Transverse colon (tissue), 4 donors: ENCODE measurements at regions not wholly inside any gene's neighbourhood (a gene's known extent, or its start where the extent isn't known, plus 50 kb on each side); places are given as distances from the start of the nearest gene placed in this dataset.
A peak's percentile ranks its signal among the peaks of the same experiment; 100 is the strongest.

ENCODE experiments used
- DNase-seq: peaks from one replicate; pipeline ENCODE4 v3.0.0-alpha.2; 2019
- H3K27ac ChIP-seq, 4 donors: fragments of 200-600 bp; sonication (generic); 2 replicates each; pipeline ENCODE4 v1.5.1; 2016 to 2018; ENCODE audit warnings: inconsistent platforms in 4 of 4
- H3K27me3 ChIP-seq: fragments of 200-600 bp; sonication (generic); 2 replicates; pipeline ENCODE4 v1.5.1; 2017; ENCODE audit warnings: inconsistent platforms
- H3K36me3 ChIP-seq, 4 donors: fragments of 200-600 bp; sonication (generic); 2 replicates each; pipeline ENCODE4 v1.5.1; 2017 to 2019; ENCODE audit warnings: inconsistent platforms in 4 of 4
- H3K4me1 ChIP-seq, 4 donors: fragments of 200-600 bp; sonication (generic); 2 replicates each; pipeline ENCODE4 v1.5.1; 2017 to 2020; ENCODE audit warnings: inconsistent platforms in 4 of 4
- H3K4me3 ChIP-seq, 4 donors: fragments of 200-600 bp; sonication (generic); 1 replicate in 1 of 4; 2 replicates in 3 of 4; pipeline versions ENCODE4 v1.5.1 to v1.6.1; 2017 to 2019; ENCODE audit warnings: inconsistent platforms in 4 of 4
- H3K9me3 ChIP-seq, 2 donors: fragments of 200-600 bp; sonication (generic); 2 replicates each; pipeline ENCODE4 v1.5.1; 2017 to 2019; ENCODE audit warnings: inconsistent platforms in 2 of 2
- EP300 ChIP-seq: sonication (generic); formaldehyde crosslinking; IDR thresholded peaks from one replicate; pipeline ENCODE4 v1.6.1; 2017; ENCODE audit warnings: antibody characterized with exemption, low read depth
- POLR2A ChIP-seq: fragments of 450-650 bp; IDR thresholded peaks from one replicate; pipeline ENCODE4 v1.6.1; 2016; ENCODE audit warnings: antibody characterized with exemption, mild to moderate bottlenecking, moderate library complexity
- POLR2AphosphoS5 ChIP-seq, 3 donors: sonication (generic); formaldehyde crosslinking; IDR thresholded peaks; one replicate each; pipeline ENCODE4 v1.6.1; 2016; ENCODE audit warnings: antibody characterized with exemption in 3 of 3
- WGBS, 2 donors: methylation state at CpG; one replicate each; pipeline ENCODE4 v1.1.5; 2018; ENCODE audit warnings: low coverage in 1 of 2; 5-methylcytosine and 5-hydroxymethylcytosine counted together
- in situ Hi-C, 4 donors: fragments of 200-750 bp; cut with MboI; loops; one replicate each; pipeline versions ENCODE4 v1.15.0 to v1.15.1; 2017; ENCODE audit warnings: low sequenced_read_pairs in 3 of 4, low pct_ligation_motif_present in 1 of 4, low pct_unique_long_range_greater_than_20kb in 1 of 4
- intact Hi-C: fragments of 100-400 bp; cut with DNase I; formaldehyde crosslinking; loops from one replicate; pipeline ENCODE4 v1.15.1; 2023; ENCODE audit warnings: low total_unique reads
- TF ChIP-seq, protein P1 (sequence below), 5 experiments: fragments of 200-600 bp in 3 of 5; fragments of 450-650 bp in 2 of 5; sonication (generic) in 3 of 5; IDR thresholded peaks; 1 replicate in 2 of 5; 2 replicates in 3 of 5; pipeline ENCODE4 v1.5.1; 2016 to 2017; ENCODE audit warnings: antibody characterized with exemption in 5 of 5, inconsistent platforms in 3 of 5, mild to moderate bottlenecking in 2 of 5, moderate library complexity in 1 of 5

DNA sequence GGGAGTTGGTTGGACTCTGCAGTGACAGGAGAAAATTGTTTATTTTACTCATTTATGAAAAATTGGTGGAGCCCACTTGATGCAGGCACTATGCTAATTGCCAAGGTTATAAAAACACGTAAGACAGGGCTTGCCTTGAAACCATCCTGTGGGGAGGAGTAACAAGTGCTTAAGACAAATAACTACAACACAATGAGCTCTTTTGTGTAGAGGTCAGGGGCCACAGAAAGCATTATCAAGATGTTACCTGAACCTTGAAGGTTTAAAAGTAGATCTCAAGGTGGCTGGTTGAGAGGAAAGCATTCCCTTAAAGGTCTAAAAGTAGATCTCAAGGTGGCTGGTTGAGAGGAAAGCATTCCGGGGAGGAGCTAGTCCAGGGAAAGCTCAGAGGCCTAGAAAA, 381.8 kb upstream of the POU3F3 start:
- in situ Hi-C loops = no loop called here
- Histone ChIP-seq H3K9me3 (no peaks in the 10 kb centered on the region), H3K4me1 (no peaks in the 10 kb centered on the region), H3K27me3 (no peaks in the 10 kb centered on the region), H3K27ac (no peak overlapping the region), H3K36me3 (no peaks in the 10 kb centered on the region), H3K4me3 (no peak overlapping the region)
- intact Hi-C loops = no loop called here
- TF ChIP-seq POLR2A (no peak), POLR2AphosphoS5 (IDR thresholded peaks at IDR 0.05) (no peak), EP300 (no peak)
- no peak for DNase-seq
- WGBS, 2 donors = 67 to 83% methylated on average over 1 to 2 of the region's 2 CpGs

DNA sequence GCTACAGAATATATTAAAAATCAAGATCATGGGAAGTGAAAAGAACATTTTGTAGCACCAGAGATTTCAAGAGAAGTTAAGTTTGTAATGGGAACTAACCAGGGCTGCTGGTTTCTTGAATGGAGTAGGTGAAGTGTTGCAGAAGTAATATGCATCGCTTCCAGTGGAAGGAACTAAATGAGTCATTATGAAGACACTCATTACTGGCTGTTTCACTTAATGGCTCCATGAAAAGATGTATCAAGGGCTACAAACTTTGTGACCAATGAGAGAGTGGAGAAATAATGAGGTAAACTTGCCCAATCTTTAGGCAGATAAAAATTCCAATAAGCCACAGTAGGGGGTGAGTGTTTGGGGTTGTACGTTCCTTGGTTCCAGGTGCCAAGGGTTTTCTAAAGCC, 380.4 kb upstream of the POU3F3 start:
- Histone ChIP-seq H3K4me3 (no peak overlapping the region), H3K36me3 (no peaks in the 10 kb centered on the region), H3K27me3 (no peaks in the 10 kb centered on the region), H3K27ac (no peak overlapping the region), H3K9me3 (no peaks in the 10 kb centered on the region), H3K4me1 (no peaks in the 10 kb centered on the region)
- intact Hi-C loops = no loop called here
- in situ Hi-C loops = no loop called here
- DNase-seq = no peak
- 73 to 76% methylated on average over 2 of the region's 2 CpGs for WGBS, 2 donors
- TF ChIP-seq, protein P1, sequence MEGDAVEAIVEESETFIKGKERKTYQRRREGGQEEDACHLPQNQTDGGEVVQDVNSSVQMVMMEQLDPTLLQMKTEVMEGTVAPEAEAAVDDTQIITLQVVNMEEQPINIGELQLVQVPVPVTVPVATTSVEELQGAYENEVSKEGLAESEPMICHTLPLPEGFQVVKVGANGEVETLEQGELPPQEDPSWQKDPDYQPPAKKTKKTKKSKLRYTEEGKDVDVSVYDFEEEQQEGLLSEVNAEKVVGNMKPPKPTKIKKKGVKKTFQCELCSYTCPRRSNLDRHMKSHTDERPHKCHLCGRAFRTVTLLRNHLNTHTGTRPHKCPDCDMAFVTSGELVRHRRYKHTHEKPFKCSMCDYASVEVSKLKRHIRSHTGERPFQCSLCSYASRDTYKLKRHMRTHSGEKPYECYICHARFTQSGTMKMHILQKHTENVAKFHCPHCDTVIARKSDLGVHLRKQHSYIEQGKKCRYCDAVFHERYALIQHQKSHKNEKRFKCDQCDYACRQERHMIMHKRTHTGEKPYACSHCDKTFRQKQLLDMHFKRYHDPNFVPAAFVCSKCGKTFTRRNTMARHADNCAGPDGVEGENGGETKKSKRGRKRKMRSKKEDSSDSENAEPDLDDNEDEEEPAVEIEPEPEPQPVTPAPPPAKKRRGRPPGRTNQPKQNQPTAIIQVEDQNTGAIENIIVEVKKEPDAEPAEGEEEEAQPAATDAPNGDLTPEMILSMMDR (IDR thresholded peaks at IDR 0.05) = no peak
- no peak for TF ChIP-seq POLR2A
- no peak for TF ChIP-seq POLR2AphosphoS5 (IDR thresholded peaks at IDR 0.05)
- no peak for TF ChIP-seq EP300

- TF ChIP-seq, protein P1 (IDR thresholded peaks at IDR 0.05) = no peak
- TF ChIP-seq POLR2AphosphoS5 (IDR thresholded peaks at IDR 0.05) = no peak
- no peak for TF ChIP-seq POLR2A
- TF ChIP-seq EP300 = no peak
- intact Hi-C loops (no loop called here), in situ Hi-C loops (no loop called here)
- DNase-seq = no peak
- H3K9me3 ChIP-seq = no peaks in the 10 kb centered on the region
- H3K4me1 ChIP-seq = no peaks in the 10 kb centered on the region
- no peak overlapping the region for H3K4me3 ChIP-seq
- 32% methylated on average over 6 of the region's 6 CpGs for WGBS, 2 donors
- no peaks in the 10 kb centered on the region for H3K36me3 ChIP-seq
- no peaks in the 10 kb centered on the region for H3K27me3 ChIP-seq
- H3K27ac ChIP-seq = no peak overlapping the region
These were observed 379.2 kb upstream of the POU3F3 start for GRCh38 chr2:104474716-104475115.

DNA sequence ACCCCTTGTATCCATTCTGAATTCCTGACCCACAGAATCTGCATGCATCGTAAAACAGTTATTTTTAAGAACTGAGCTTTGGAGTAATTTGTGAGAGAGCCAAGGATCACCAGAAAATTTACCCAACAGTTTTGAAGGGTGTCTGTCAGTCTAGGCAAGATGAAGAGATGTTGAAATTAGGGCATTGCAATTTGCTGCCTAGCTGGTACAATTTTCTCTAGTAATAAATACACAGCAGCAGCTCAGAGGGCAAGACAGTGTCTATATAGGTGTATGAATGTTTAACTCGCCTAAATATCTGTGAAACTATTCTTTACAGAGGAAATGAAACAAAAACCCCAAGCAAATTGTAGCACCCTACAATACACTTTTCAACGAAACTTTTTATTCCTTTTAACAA, 377.8 kb upstream of the POU3F3 start:
- intact Hi-C loops = no loop called here
- Histone ChIP-seq H3K4me1 (no peaks in the 10 kb centered on the region), H3K27ac (no peak overlapping the region), H3K4me3 (no peak overlapping the region), H3K9me3 (no peaks in the 10 kb centered on the region), H3K36me3 (no peaks in the 10 kb centered on the region), H3K27me3 (no peaks in the 10 kb centered on the region)
- 32 to 55% methylated on average over 2 to 3 of the region's 3 CpGs for WGBS, 2 donors
- TF ChIP-seq POLR2A (no peak), EP300 (no peak), POLR2AphosphoS5 (IDR thresholded peaks at IDR 0.05) (no peak)
- TF ChIP-seq, protein P1 (IDR thresholded peaks at IDR 0.05) = no peak
- in situ Hi-C loops = no loop called here
- DNase-seq = no peak

DNA sequence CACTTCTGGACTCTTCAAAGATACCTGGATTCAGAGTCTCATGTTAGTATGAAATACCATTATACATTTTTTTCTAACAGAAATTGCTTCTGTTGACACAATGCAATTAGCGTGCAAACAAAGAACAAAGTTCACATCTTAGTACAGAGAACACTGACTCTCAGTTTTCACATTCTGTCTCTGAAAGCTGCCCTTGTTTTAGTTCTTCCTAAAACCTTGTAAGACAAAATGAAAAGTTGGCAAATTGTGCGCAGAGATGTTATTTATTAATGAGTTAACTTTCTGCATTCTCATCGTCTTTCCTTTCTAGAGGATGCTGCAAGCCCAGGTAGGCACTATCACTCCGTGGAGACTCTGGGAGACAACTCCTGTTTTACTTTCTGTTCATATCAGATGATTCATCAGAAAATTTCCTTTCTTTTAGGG, 377.3 kb upstream of the POU3F3 start:
- H3K27me3 ChIP-seq = no peaks in the 10 kb centered on the region
- H3K4me1 ChIP-seq = no peaks in the 10 kb centered on the region
- H3K27ac ChIP-seq = no peak overlapping the region
- no peak for DNase-seq
- no peaks in the 10 kb centered on the region for H3K9me3 ChIP-seq
- WGBS, 2 donors = 38 to 51% methylated on average over 4 of the region's 4 CpGs
- H3K36me3 ChIP-seq = no peaks in the 10 kb centered on the region
- intact Hi-C loops (no loop called here), in situ Hi-C loops (no loop called here)
- H3K4me3 ChIP-seq = peak overlapping the region in 1 of 4 donors; percentile 19
- no peak for TF ChIP-seq POLR2AphosphoS5 (IDR thresholded peaks at IDR 0.05)
- TF ChIP-seq, protein P1 (IDR thresholded peaks at IDR 0.05) = no peak
- no peak for TF ChIP-seq EP300
- no peak for TF ChIP-seq POLR2A
